HG03460 (cell line): ENCODE measurements at regions not wholly inside any gene's neighbourhood (a gene's known extent, or its start where the extent isn't known, plus 50 kb on each side); places are given as distances from the start of the nearest gene placed in this dataset.

ENCODE experiments used
- ATAC-seq: cut with Tn5 transposase; IDR thresholded peaks from one replicate; pipeline ENCODE4 v1.9.1; 2021; ENCODE audit not compliant: unreplicated experiment

- no peak for ATAC-seq
Measured at GRCh38 chr20:18957328-18957727, 143.7 kb downstream of the SCP2D1 start.

GRCh38 chr20:18971121-18971520, 157.5 kb downstream of the SCP2D1 start:
- ATAC-seq: no peak

GRCh38 chr20:18971574-18971973, 158.0 kb downstream of the SCP2D1 start:
- no peak for ATAC-seq

GRCh38 chr20:18972251-18972876, 158.8 kb downstream of the SCP2D1 start:
- no peak for ATAC-seq

- no peak for ATAC-seq
Measured at GRCh38 chr20:18973529-18974173, 160.1 kb downstream of the SCP2D1 start.

GRCh38 chr20:18974660-18975059, 161.1 kb downstream of the SCP2D1 start:
- ATAC-seq: no peak

GRCh38 chr20:18977441-18977840, 163.9 kb downstream of the SCP2D1 start:
- ATAC-seq: no peak

- no peak for ATAC-seq
Measured at GRCh38 chr20:18978311-18978710, 164.7 kb downstream of the SCP2D1 start.

- no peak for ATAC-seq
Measured at GRCh38 chr20:18979132-18979531, 165.5 kb downstream of the SCP2D1 start.

GRCh38 chr20:18981962-18982539, 168.5 kb downstream of the SCP2D1 start:
- no peak for ATAC-seq

GRCh38 chr20:18983796-18984195, 170.2 kb downstream of the SCP2D1 start:
- ATAC-seq: no peak

- ATAC-seq: no peak
Measured at GRCh38 chr20:18984238-18985200, 170.9 kb downstream of the SCP2D1 start.

GRCh38 chr20:18985551-18985950, 172.0 kb downstream of the SCP2D1 start:
- no peak for ATAC-seq

- no peak for ATAC-seq
Measured at GRCh38 chr20:18986146-18986830, 172.7 kb downstream of the SCP2D1 start.

- no peak for ATAC-seq
Measured at GRCh38 chr20:18986895-18987580, 173.5 kb downstream of the SCP2D1 start.

- no peak for ATAC-seq
Measured at GRCh38 chr20:18987781-18988360, 174.3 kb downstream of the SCP2D1 start.

- ATAC-seq: no peak
Measured at GRCh38 chr20:18988701-18989100, 175.1 kb downstream of the SCP2D1 start.

GRCh38 chr20:18989736-18990474, 176.3 kb downstream of the SCP2D1 start:
- no peak for ATAC-seq

- no peak for ATAC-seq
Measured at GRCh38 chr20:18991012-18991411, 177.4 kb downstream of the SCP2D1 start.
